ENCODE measurements at regions not wholly inside any gene's neighbourhood (a gene's known extent, or its start where the extent isn't known, plus 50 kb on each side); places are given as distances from the start of the nearest gene placed in this dataset.
"Not testable (repeated sequence)": the region's sequence is repeated elsewhere in the genome, so short reads cannot be mapped to it uniquely, and the experiment has no call there.

- H3K4me1 Mint-ChIP-seq, H3K9me3 Mint-ChIP-seq, H3K4me3 Mint-ChIP-seq, DNase-seq, H3K27ac Mint-ChIP-seq, H3K36me3 Mint-ChIP-seq: not testable (repeated sequence)
- H3K27me3 Mint-ChIP-seq (ENCODE audit: low read depth in 3 of 3) = peaks cover 4 to 18% (median 16%) of the 10 kb centered on the region in 3 donors
Measured at GRCh38 chr11:67884761-67885558, 118.9 kb downstream of the UNC93B1 start.

- H3K4me3 Mint-ChIP-seq, H3K27ac Mint-ChIP-seq, H3K4me1 Mint-ChIP-seq, DNase-seq, H3K36me3 Mint-ChIP-seq, H3K9me3 Mint-ChIP-seq: not testable (repeated sequence)
- H3K27me3 Mint-ChIP-seq (ENCODE audit: low read depth in 3 of 3) = peaks cover 4 to 18% (median 15%) of the 10 kb centered on the region in 3 donors
Measured at GRCh38 chr11:67884073-67884757, 119.7 kb downstream of the UNC93B1 start.

GRCh38 chr11:67882304-67882703 lies 121.6 kb downstream of the UNC93B1 start:
- H3K4me1 Mint-ChIP-seq, H3K36me3 Mint-ChIP-seq, H3K9me3 Mint-ChIP-seq, H3K4me3 Mint-ChIP-seq, DNase-seq, H3K27ac Mint-ChIP-seq: not testable (repeated sequence)
- H3K27me3 Mint-ChIP-seq (ENCODE audit: low read depth in 3 of 3) = peaks cover 5 to 15% (median 13%) of the 10 kb centered on the region in 3 donors

- DNase-seq, H3K36me3 Mint-ChIP-seq, H3K27ac Mint-ChIP-seq, H3K9me3 Mint-ChIP-seq, H3K4me1 Mint-ChIP-seq, H3K4me3 Mint-ChIP-seq: not testable (repeated sequence)
- peaks cover 6 to 13% (median 10%) of the 10 kb centered on the region in 3 donors for H3K27me3 Mint-ChIP-seq (ENCODE audit: low read depth in 3 of 3)
Measured at GRCh38 chr11:67881836-67882235, 122.1 kb downstream of the UNC93B1 start.

- DNase-seq; H3K27me3 Mint-ChIP-seq (ENCODE audit: low read depth in 3 of 3); H3K4me1 Mint-ChIP-seq; H3K4me3 Mint-ChIP-seq; H3K36me3 Mint-ChIP-seq; H3K27ac Mint-ChIP-seq; H3K9me3 Mint-ChIP-seq: not testable (repeated sequence)
Measured at GRCh38 chr11:67880594-67881196, 123.2 kb downstream of the UNC93B1 start.

GRCh38 chr11:67878666-67879065 lies 125.2 kb downstream of the UNC93B1 start:
- peaks cover 3 to 11% (median 6%) of the 10 kb centered on the region in 3 donors for H3K27me3 Mint-ChIP-seq (ENCODE audit: low read depth in 3 of 3)
- not testable (repeated sequence) for H3K36me3 Mint-ChIP-seq, H3K9me3 Mint-ChIP-seq, DNase-seq, H3K4me1 Mint-ChIP-seq, H3K27ac Mint-ChIP-seq, H3K4me3 Mint-ChIP-seq

GRCh38 chr11:67877316-67877715 lies 126.6 kb downstream of the UNC93B1 start:
- H3K27ac Mint-ChIP-seq = peak overlapping the region in 1 of 6 donors; percentile 12
- not testable (repeated sequence) for H3K36me3 Mint-ChIP-seq; H3K4me3 Mint-ChIP-seq; DNase-seq; H3K27me3 Mint-ChIP-seq (ENCODE audit: low read depth in 3 of 3); H3K4me1 Mint-ChIP-seq; H3K9me3 Mint-ChIP-seq

GRCh38 chr11:67873223-67873622 lies 130.7 kb downstream of the UNC93B1 start:
- not testable (repeated sequence) for DNase-seq; H3K4me1 Mint-ChIP-seq; H3K27ac Mint-ChIP-seq; H3K27me3 Mint-ChIP-seq (ENCODE audit: low read depth in 3 of 3); H3K9me3 Mint-ChIP-seq; H3K36me3 Mint-ChIP-seq; H3K4me3 Mint-ChIP-seq

- not testable (repeated sequence) for H3K4me3 Mint-ChIP-seq, DNase-seq, H3K4me1 Mint-ChIP-seq, H3K36me3 Mint-ChIP-seq, H3K27ac Mint-ChIP-seq, H3K9me3 Mint-ChIP-seq
- peaks cover 2 to 16% (median 3%) of the 10 kb centered on the region in 3 donors for H3K27me3 Mint-ChIP-seq (ENCODE audit: low read depth in 3 of 3)
Measured at GRCh38 chr11:67871168-67871567, 132.7 kb downstream of the UNC93B1 start.

- not testable (repeated sequence) for H3K36me3 Mint-ChIP-seq; H3K9me3 Mint-ChIP-seq; DNase-seq; H3K27ac Mint-ChIP-seq; H3K4me3 Mint-ChIP-seq; H3K27me3 Mint-ChIP-seq (ENCODE audit: low read depth in 3 of 3); H3K4me1 Mint-ChIP-seq
Measured at GRCh38 chr11:67862896-67863295, 141.0 kb downstream of the UNC93B1 start.

- H3K27me3 Mint-ChIP-seq (ENCODE audit: low read depth in 3 of 3); H3K4me3 Mint-ChIP-seq; H3K9me3 Mint-ChIP-seq; H3K4me1 Mint-ChIP-seq; H3K36me3 Mint-ChIP-seq; H3K27ac Mint-ChIP-seq: not testable (repeated sequence)
- peak in 2 of 3 donors; percentile 1 to 6 for DNase-seq
Measured at GRCh38 chr11:67859513-67860161, 144.3 kb downstream of the UNC93B1 start.

- H3K27me3 Mint-ChIP-seq (ENCODE audit: low read depth in 3 of 3) = peaks cover 0 to 11% (median 4%) of the 10 kb centered on the region in 3 donors
- not testable (repeated sequence) for DNase-seq, H3K4me3 Mint-ChIP-seq, H3K4me1 Mint-ChIP-seq, H3K9me3 Mint-ChIP-seq, H3K27ac Mint-ChIP-seq, H3K36me3 Mint-ChIP-seq
Measured at GRCh38 chr11:67850747-67851146, 153.2 kb downstream of the UNC93B1 start.

GRCh38 chr11:67849766-67850165 lies 154.1 kb downstream of the UNC93B1 start:
- H3K36me3 Mint-ChIP-seq, H3K27ac Mint-ChIP-seq, H3K9me3 Mint-ChIP-seq, DNase-seq, H3K4me3 Mint-ChIP-seq, H3K4me1 Mint-ChIP-seq: not testable (repeated sequence)
- H3K27me3 Mint-ChIP-seq (ENCODE audit: low read depth in 3 of 3) = peaks cover 0 to 11% (median 0%) of the 10 kb centered on the region in 3 donors
